ENCODE measurements at regions not wholly inside any gene's neighbourhood (a gene's known extent, or its start where the extent isn't known, plus 50 kb on each side); places are given as distances from the start of the nearest gene placed in this dataset.

DNA sequence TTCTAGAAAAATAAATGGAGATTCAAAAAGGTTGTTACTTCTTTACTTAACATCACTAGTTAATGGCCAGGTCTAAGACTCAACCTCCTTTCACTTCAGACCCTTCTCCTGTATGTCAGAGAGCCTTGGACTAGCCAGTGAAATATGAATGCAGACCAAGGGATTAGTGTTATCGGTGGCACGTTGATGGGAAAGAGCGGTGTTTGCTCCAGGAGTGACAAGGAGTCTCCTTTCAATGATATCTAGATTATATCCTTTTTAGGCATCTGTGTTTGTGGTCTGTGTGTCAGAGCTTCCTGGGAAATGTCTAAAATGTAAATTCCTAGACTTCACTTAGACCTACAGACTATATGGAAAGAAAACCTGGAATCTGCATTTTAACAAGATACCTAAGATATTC, 658.0 kb upstream of the KCNMB2 start:
- no peak overlapping the region for H3K27ac ChIP-seq
- TF ChIP-seq CTCF (conservative IDR thresholded peaks at IDR 0.05) (no peak), ZFX (IDR thresholded peaks at IDR 0.05) (no peak)

DNA sequence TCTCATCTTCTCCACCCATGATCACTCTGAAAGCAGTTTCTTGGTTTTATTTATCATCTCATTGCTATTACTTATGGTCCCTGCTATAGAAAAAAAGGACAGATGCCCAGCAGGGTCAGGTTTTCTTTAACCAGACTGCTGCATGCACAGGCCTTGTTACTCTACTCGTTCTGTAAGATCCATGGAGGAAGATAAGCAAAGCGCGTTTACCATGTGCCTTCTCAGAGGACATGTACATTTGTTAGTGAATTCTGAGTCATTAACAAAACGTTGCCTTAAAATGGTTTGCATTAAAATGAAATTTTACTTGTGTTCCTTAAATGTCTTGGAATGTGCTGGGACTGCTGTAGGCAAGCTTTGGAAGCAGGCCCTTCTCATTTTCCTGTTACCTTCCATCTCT, 657.3 kb upstream of the KCNMB2 start:
- TF ChIP-seq ZFX (IDR thresholded peaks at IDR 0.05), result no peak
- TF ChIP-seq CTCF (conservative IDR thresholded peaks at IDR 0.05), result no peak
- H3K27ac ChIP-seq, result no peak overlapping the region

GRCh38 chr3:177881351-177881750, 654.9 kb upstream of the KCNMB2 start:
- TF ChIP-seq ZFX (IDR thresholded peaks at IDR 0.05) (no peak), CTCF (conservative IDR thresholded peaks at IDR 0.05) (no peak)
- H3K27ac ChIP-seq, result no peak overlapping the region

GRCh38 chr3:177882124-177882648, 654.0 kb upstream of the KCNMB2 start:
- TF ChIP-seq ZFX (IDR thresholded peaks at IDR 0.05), result no peak
- TF ChIP-seq CTCF (conservative IDR thresholded peaks at IDR 0.05), result no peak
- H3K27ac ChIP-seq, result no peak overlapping the region

DNA sequence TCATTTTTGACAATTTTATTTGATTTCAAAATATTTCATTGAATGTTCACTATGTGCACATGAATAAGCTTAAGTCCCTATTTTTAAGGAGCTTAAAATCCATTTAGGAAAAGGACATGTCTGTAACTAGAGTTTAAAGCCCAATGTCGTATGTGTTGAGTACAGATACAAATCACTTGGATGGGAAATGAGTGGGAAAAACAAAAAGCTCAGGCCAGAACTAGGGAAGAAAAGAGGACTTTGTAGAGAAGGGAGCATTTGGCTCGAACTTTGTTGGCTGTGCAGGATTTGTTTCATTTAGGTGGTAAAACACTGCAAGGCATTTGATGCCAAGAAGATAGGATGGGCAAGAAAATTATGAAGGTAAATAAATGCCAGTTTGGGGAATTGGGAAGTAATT, 653.1 kb upstream of the KCNMB2 start:
- no peak for TF ChIP-seq CTCF (conservative IDR thresholded peaks at IDR 0.05)
- no peak for TF ChIP-seq ZFX (IDR thresholded peaks at IDR 0.05)

GRCh38 chr3:177883957-177884356, 652.3 kb upstream of the KCNMB2 start:
- H3K27ac ChIP-seq, result no peak overlapping the region
- TF ChIP-seq ZFX (IDR thresholded peaks at IDR 0.05), result no peak
- TF ChIP-seq CTCF (conservative IDR thresholded peaks at IDR 0.05), result no peak

More for the DNA sequence above, 653.1 kb upstream of the KCNMB2 start:
- H3K27ac ChIP-seq, result no peak overlapping the region

- no peak for TF ChIP-seq ZFX (IDR thresholded peaks at IDR 0.05)
- TF ChIP-seq CTCF (conservative IDR thresholded peaks at IDR 0.05), result no peak
- no peak overlapping the region for H3K27ac ChIP-seq
Measured at GRCh38 chr3:177885063-177885462, 651.2 kb upstream of the KCNMB2 start.

Measured in C4-2B (cell line).